Trophoblast cell (in vitro differentiated cells and primary cell): ENCODE measurements at regions not wholly inside any gene's neighbourhood (a gene's known extent, or its start where the extent isn't known, plus 50 kb on each side); places are given as distances from the start of the nearest gene placed in this dataset.

Experiments used
- DNase-seq, 2 donors: peaks; one replicate each; pipeline ENCODE4 v3.0.0-alpha.2; 2016
- H2AFZ ChIP-seq: 2 replicates; pipeline ENCODE4 v1.6.1; 2013; ENCODE audit warnings: low read length, moderate library complexity, mild to moderate bottlenecking; ENCODE audit not compliant: insufficient read depth, poor library complexity
- H2AK5ac ChIP-seq: 2 replicates; pipeline ENCODE4 v1.6.1; 2013; ENCODE audit warnings: mild to moderate bottlenecking, low read length
- H2BK120ac ChIP-seq: 2 replicates; pipeline ENCODE4 v1.6.1; 2013; ENCODE audit warnings: low read length, mild to moderate bottlenecking, moderate library complexity; ENCODE audit not compliant: insufficient read depth, poor library complexity
- H2BK12ac ChIP-seq: 2 replicates; pipeline ENCODE4 v1.6.1; 2013; ENCODE audit warnings: mild to moderate bottlenecking, low read length, moderate library complexity
- H2BK5ac ChIP-seq: 2 replicates; pipeline ENCODE4 v1.6.1; 2013; ENCODE audit warnings: low read length, low read depth, moderate library complexity, mild to moderate bottlenecking; ENCODE audit not compliant: poor library complexity
- H3K14ac ChIP-seq: 2 replicates; pipeline ENCODE4 v1.6.1; 2013; ENCODE audit warnings: mild to moderate bottlenecking, low read length
- H3K18ac ChIP-seq: 2 replicates; pipeline ENCODE4 v1.6.1; 2013; ENCODE audit warnings: mild to moderate bottlenecking, low read length
- H3K23ac ChIP-seq: 2 replicates; pipeline ENCODE4 v1.6.1; 2013; ENCODE audit warnings: low read length
- H3K27ac ChIP-seq: 2 replicates; pipeline ENCODE4 v1.5.1; 2013; ENCODE audit warnings: low read depth, mild to moderate bottlenecking, inconsistent platforms, low read length, moderate library complexity
- H3K27me3 ChIP-seq: 2 replicates; pipeline ENCODE4 v1.6.1; 2013; ENCODE audit warnings: inconsistent platforms, mild to moderate bottlenecking, low read length, moderate library complexity; ENCODE audit not compliant: insufficient read depth
- H3K36me3 ChIP-seq, 2 experiments: 1 replicate in 1 of 2; 2 replicates in 1 of 2; pipeline ENCODE4 v1.6.1; 2013; ENCODE audit warnings: low read length in 2 of 2, mild to moderate bottlenecking in 2 of 2, moderate library complexity in 1 of 2; ENCODE audit not compliant: insufficient read depth in 2 of 2, control insufficient read depth in 1 of 2
- H3K4ac ChIP-seq: 2 replicates; pipeline ENCODE4 v1.6.1; 2013; ENCODE audit warnings: low read depth, mild to moderate bottlenecking, low read length, moderate library complexity
- H3K4me1 ChIP-seq, 2 experiments: 1 replicate in 1 of 2; 2 replicates in 1 of 2; pipeline ENCODE4 v1.6.1; 2013; ENCODE audit warnings: low read length in 2 of 2, mild to moderate bottlenecking in 2 of 2, moderate library complexity in 1 of 2; ENCODE audit not compliant: insufficient read depth in 2 of 2, control insufficient read depth in 1 of 2
- H3K4me2 ChIP-seq: 2 replicates; pipeline ENCODE4 v1.6.1; 2013; ENCODE audit warnings: inconsistent platforms, mild to moderate bottlenecking, low read length, moderate library complexity
- H3K4me3 ChIP-seq: 2 replicates; pipeline ENCODE4 v1.5.1; 2013; ENCODE audit warnings: mild to moderate bottlenecking, low read depth, low read length, inconsistent platforms
- H3K79me1 ChIP-seq: one replicate; pipeline ENCODE4 v1.6.1; 2013; ENCODE audit warnings: low read length
- H3K79me2 ChIP-seq: 2 replicates; pipeline ENCODE4 v1.6.1; 2013; ENCODE audit warnings: low read length, mild to moderate bottlenecking; ENCODE audit not compliant: control insufficient read depth, insufficient read depth, poor library complexity
- H3K9ac ChIP-seq: 2 replicates; pipeline ENCODE4 v1.6.1; 2013; ENCODE audit warnings: mild to moderate bottlenecking, low read length
- H3K9me3 ChIP-seq: 2 replicates; pipeline ENCODE4 v1.6.1; 2013; ENCODE audit warnings: low read depth, mild to moderate bottlenecking, control low read depth, inconsistent platforms, low read length; ENCODE audit not compliant: insufficient read depth
- H4K12ac ChIP-seq: 2 replicates; pipeline ENCODE4 v1.6.1; 2013; ENCODE audit warnings: low read depth, mild to moderate bottlenecking, low read length, moderate library complexity
- H4K8ac ChIP-seq: 2 replicates; pipeline ENCODE4 v1.6.1; 2013; ENCODE audit warnings: low read depth, mild to moderate bottlenecking, low read length, moderate library complexity
- H4K91ac ChIP-seq: one replicate; pipeline ENCODE4 v1.6.1; 2013; ENCODE audit warnings: low read depth, mild to moderate bottlenecking, low read length, moderate library complexity
- WGBS: extraction: QIAGEN DNeasy Blood & Tissue Kit; methylation state at CpG from one replicate; pipeline ENCODE4 v1.1.7; 2013; ENCODE audit warnings: missing lambda C conversion rate; ENCODE audit not compliant: insufficient read length, insufficient coverage; ENCODE audit errors: extremely low coverage; 5-methylcytosine and 5-hydroxymethylcytosine counted together

DNA sequence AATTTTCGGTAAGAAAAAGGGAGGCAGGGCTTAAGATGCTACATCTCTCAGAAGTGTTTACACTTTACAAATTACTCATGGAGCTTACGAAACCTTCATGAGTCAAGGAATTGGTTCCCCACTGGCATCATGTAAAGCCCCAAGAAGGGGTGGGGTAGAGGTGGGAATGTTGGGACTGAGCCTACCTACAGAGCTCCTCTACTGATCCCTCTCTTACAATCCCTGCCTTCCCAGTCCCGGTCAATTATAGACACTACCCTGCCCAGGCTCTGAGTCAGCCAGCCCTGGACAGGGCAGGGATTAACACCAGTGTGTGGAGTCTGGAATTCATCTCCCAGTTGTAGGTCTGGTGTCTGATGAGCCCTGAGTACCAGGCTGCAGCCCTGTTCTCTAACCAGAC, 248.9 kb downstream of the PAX3 start:
- Histone ChIP-seq H3K18ac (no peak overlapping the region), H3K9ac (no peak overlapping the region), H3K27ac (no peak overlapping the region), H2BK5ac (no peak overlapping the region), H4K12ac (no peak overlapping the region), H2BK12ac (no peak overlapping the region), H2BK120ac (no peak overlapping the region), H3K27me3 (no peaks in the 10 kb centered on the region), H3K4me3 (no peak overlapping the region), H2AFZ (no peak overlapping the region), H4K91ac (no peak overlapping the region), H3K4me1 (peaks cover 6 to 8% of the 10 kb centered on the region in 2 experiments), H4K8ac (no peak overlapping the region), H3K14ac (no peak overlapping the region), H3K79me1 (peaks cover 1% of the 10 kb centered on the region), H3K9me3 (peaks cover 1% of the 10 kb centered on the region), H3K36me3 (no peaks in the 10 kb centered on the region), H2AK5ac (no peak overlapping the region), H3K4ac (no peak overlapping the region), H3K23ac (no peak overlapping the region), H3K4me2 (no peak overlapping the region), H3K79me2 (no peaks in the 10 kb centered on the region)
- WGBS = no CpG with 5 or more reads among the region's 3 CpGs
- no peak for DNase-seq

DNA sequence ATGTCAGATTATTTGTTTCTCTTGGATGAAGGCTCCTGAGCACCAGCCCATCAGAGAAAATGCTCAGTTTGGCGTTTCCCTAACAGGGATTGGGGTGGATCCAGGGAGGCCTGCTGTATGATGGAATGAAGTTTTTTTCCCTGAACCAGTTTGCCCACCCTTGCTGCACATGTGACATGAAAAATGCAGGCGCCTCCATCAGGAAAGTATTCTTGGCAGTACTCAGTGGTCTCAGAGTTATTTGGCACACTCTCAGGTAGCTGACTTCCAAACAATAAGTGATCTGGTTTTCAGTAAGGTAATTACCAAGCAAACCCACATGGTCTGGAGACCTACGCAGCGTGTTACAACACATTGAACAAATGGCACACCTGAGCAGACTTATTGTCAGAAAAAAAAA, 254.9 kb downstream of the PAX3 start:
- Histone ChIP-seq H3K9ac (no peak overlapping the region), H3K27ac (no peak overlapping the region), H3K4me2 (no peak overlapping the region), H3K79me1 (no peaks in the 10 kb centered on the region), H3K9me3 (peaks cover 1% of the 10 kb centered on the region), H2BK120ac (no peak overlapping the region), H3K18ac (no peak overlapping the region), H4K12ac (no peak overlapping the region), H3K4ac (no peak overlapping the region), H3K79me2 (no peaks in the 10 kb centered on the region), H2AK5ac (no peak overlapping the region), H3K23ac (no peak overlapping the region), H4K8ac (no peak overlapping the region), H3K14ac (no peak overlapping the region), H2AFZ (no peak overlapping the region), H3K4me1 (peaks cover 4 to 7% of the 10 kb centered on the region in 2 experiments), H2BK12ac (no peak overlapping the region), H3K4me3 (no peak overlapping the region), H4K91ac (no peak overlapping the region), H3K36me3 (no peaks in the 10 kb centered on the region), H3K27me3 (no peaks in the 10 kb centered on the region), H2BK5ac (no peak overlapping the region)
- no CpG with 5 or more reads among the region's 4 CpGs for WGBS
- peak; percentile 84 to 93 for DNase-seq

DNA sequence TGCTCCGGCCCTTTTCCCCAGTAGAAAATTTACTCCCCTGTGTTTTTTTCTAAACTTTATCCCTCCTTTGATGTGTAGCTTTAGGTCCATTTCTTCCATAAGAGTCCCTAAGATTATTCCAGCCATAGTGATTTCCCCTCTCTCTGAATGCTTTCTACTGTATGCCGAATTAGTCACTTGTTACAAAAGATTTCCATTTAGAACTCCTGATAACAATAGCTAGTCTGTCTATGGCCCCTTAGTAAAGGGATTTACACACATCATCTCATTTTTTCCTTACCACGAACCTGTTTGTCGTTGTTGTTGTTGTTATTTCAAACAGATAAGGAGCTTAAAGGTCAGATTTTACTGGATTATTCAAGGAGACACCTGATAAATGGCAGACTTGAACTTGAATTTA, 256.1 kb downstream of the PAX3 start:
- H2BK120ac ChIP-seq = no peak overlapping the region
- no peak overlapping the region for H4K91ac ChIP-seq
- no peak overlapping the region for H2BK5ac ChIP-seq
- no peak overlapping the region for H3K23ac ChIP-seq
- peaks cover 4 to 7% of the 10 kb centered on the region in 2 experiments for H3K4me1 ChIP-seq
- H3K4me3 ChIP-seq = no peak overlapping the region
- no peaks in the 10 kb centered on the region for H3K27me3 ChIP-seq
- H3K9ac ChIP-seq = no peak overlapping the region
- H3K18ac ChIP-seq = no peak overlapping the region
- no peak overlapping the region for H4K12ac ChIP-seq
- H3K36me3 ChIP-seq = no peaks in the 10 kb centered on the region
- H4K8ac ChIP-seq = no peak overlapping the region
- H3K27ac ChIP-seq = no peak overlapping the region
- no peak overlapping the region for H3K14ac ChIP-seq
- no peak overlapping the region for H2BK12ac ChIP-seq
- H3K4ac ChIP-seq = no peak overlapping the region
- H2AFZ ChIP-seq = no peak overlapping the region
- peaks cover 1% of the 10 kb centered on the region for H3K9me3 ChIP-seq
- no CpG with 5 or more reads among the region's 4 CpGs for WGBS
- H2AK5ac ChIP-seq = no peak overlapping the region
- H3K4me2 ChIP-seq = no peak overlapping the region
- H3K79me2 ChIP-seq = no peaks in the 10 kb centered on the region
- no peaks in the 10 kb centered on the region for H3K79me1 ChIP-seq
- DNase-seq = peak in 1 of 2 donors; percentile 29

DNA sequence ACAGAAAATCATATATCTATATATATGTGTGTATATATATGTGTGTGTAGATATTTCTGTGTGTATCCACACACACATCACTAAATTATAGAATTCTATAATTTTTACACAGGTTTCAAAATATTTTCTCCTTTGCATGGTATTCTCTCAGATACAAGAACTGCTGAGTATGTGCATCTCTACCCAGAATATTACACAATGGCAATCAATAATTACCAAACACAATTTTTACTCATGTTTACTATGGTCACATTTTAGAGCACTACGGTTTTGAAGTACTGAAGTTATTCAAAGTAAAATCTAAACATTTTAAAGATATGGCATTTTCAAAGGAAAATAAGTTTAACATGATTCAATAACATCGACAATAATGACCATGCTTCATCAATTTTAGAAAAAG, 258.5 kb downstream of the PAX3 start:
- Histone ChIP-seq H3K4me3 (no peak overlapping the region), H3K4me1 (peaks cover 4 to 7% of the 10 kb centered on the region in 2 experiments), H3K23ac (no peak overlapping the region), H2AFZ (no peak overlapping the region), H3K9me3 (no peaks in the 10 kb centered on the region), H3K4me2 (no peak overlapping the region), H3K79me1 (no peaks in the 10 kb centered on the region), H4K91ac (no peak overlapping the region), H4K8ac (no peak overlapping the region), H3K14ac (no peak overlapping the region), H3K79me2 (no peaks in the 10 kb centered on the region), H2BK12ac (no peak overlapping the region), H3K4ac (no peak overlapping the region), H2BK5ac (no peak overlapping the region), H3K27me3 (no peaks in the 10 kb centered on the region), H3K27ac (no peak overlapping the region), H3K36me3 (no peaks in the 10 kb centered on the region), H4K12ac (no peak overlapping the region), H2BK120ac (no peak overlapping the region), H3K9ac (no peak overlapping the region), H3K18ac (no peak overlapping the region), H2AK5ac (no peak overlapping the region)
- no peak for DNase-seq
- no CpG with 5 or more reads among the region's 2 CpGs for WGBS
